ENCODE measurements at regions not wholly inside any gene's neighbourhood (a gene's known extent, or its start where the extent isn't known, plus 50 kb on each side); places are given as distances from the start of the nearest gene placed in this dataset.

GRCh38 chr5:120413686-120414085 is 50.4 kb upstream of the PRR16 start:
- DNase-seq (ENCODE audit: low spot score): no peak

Data from cerebellar cortex (tissue), 1 donor.